HG02642 (cell line): ENCODE measurements at regions not wholly inside any gene's neighbourhood (a gene's known extent, or its start where the extent isn't known, plus 50 kb on each side); places are given as distances from the start of the nearest gene placed in this dataset.

Source experiments
- ATAC-seq: cut with Tn5 transposase; IDR thresholded peaks from one replicate; pipeline ENCODE4 v1.9.1; 2021; ENCODE audit warnings: mild to moderate bottlenecking; ENCODE audit not compliant: unreplicated experiment, poor library complexity

DNA sequence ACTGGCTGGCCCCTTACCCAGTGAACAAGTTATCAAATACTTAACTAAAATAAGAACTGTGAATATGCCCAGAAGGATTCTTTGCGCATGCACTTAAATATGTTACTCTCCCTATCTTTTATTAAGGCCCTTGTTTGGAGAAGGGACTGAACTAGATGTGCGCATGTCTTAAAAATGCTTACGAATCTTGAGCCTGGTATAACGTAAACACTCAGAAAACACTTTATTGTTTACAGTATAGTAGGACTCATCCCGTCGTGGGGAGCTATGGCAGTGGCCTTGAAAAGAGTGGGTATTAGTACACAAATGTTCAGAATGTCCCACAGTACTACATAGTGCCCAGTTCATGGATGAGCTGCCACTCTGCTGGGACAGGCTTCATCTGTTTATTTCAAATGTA is 75.9 kb upstream of the MAP4K3 start:
- ATAC-seq, result no peak

DNA sequence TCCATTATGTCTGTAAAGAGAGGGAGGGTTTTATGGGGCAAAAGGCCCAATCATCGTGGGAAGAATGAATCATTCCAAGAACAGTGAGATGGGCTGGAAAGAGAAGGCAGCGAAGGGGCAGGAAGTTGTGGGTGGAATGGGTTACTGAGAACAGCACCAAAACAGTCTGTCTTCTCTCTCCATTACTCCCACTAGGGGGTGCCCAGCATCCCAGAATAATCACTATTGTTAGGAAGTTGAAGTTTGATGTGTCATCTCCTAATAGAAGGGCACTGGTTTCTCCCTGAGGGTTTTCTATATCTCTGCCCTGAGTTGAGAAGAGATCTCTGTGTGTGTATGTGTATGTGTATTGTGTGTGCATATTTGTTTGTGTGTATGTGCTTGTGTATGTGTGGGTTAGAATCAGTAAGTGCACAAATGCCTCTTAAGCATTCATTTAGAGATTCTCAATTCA is 76.6 kb upstream of the MAP4K3 start:
- peak; percentile 88 for ATAC-seq

- ATAC-seq, result no peak
Observed at GRCh38 chr2:39514825-39515224, 77.7 kb upstream of the MAP4K3 start.

DNA sequence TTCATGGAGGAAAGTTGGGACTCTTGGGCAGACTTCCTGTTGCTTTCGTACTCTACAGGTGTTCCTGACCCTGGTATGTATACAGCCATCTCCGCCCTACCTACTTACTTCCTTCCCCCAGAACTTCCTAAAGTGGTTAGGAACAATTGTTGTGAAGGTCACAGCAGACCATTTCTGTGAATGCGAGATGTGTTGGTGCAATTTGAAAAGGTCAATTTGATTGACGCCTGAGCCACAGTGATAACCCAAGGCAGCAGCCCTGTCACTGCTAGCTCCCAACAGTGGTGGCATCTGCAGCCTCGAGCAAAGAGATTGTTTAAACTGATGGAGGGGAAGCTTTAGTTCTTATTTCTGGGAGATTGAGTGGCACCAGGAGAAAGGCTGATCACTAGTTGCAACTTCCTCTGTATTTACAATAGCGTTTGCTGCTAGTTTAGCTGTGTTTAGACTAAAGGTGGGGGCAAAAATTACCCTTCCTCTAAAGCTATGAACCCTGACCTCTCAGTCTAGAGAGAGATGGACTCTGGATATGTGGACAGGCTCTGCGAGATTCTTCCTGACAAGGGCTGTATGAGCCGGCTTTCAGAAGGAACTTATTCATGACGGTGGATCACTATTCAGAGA is 78.3 kb upstream of the MAP4K3 start:
- no peak for ATAC-seq

DNA sequence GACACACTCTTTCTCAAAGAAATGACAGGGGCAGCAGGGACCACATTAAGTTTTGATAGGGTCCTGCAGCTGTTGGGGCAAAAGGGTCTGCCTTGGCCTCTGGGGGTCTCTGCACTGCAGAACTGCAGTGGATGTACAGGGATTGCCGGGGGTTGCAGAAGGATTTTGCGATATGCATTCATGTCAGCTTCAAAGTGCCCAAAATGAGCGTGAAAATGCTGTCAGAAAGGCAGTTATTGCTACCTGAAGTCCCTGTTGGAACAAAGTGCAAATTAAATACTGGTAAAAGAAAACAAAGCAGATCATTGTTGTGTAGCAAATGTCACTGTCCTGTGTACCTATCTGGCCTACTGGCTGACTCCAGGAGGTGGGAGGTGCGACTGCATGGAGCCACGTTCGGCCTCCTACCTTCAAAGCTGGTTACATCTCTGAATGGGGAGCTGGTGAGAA is 78.8 kb upstream of the MAP4K3 start:
- ATAC-seq, result no peak

DNA sequence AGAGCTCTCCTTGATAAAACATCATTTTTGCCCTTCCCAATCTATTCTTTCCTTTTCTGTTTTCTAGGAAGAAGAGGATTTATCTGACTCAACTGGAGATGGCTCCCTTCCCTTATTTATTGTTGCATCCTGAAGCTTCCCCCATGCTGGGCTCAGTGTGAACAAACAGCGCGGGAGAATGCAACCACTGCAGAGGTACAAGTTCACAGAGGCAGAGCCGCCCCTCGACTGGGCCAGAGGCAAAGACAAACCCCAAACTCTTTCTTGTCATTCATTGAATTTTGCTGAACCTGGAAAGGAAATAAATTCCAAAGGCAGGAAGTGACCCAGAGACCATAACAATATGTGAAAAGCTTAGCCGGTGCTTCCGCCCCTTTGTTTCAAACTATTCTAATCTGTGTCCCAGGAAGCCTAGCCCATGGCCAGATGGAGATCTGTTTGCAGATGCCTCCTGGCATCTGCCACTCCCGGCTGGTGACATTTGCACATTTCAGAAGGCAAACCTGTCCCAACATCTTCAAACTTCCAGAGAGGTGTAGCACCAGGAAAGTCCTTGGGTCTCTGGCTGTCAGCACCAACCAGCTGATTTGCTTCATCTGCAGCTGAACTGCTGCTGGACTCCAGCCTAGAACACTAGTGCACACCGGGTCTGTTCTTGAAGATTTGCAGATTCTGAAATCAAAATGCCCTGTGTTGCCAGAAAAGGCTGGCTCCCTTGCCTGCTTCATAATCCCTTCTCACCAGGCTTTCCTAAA is 79.4 kb upstream of the MAP4K3 start:
- no peak for ATAC-seq

- no peak for ATAC-seq
Observed at GRCh38 chr2:39517102-39517436, 80.0 kb upstream of the MAP4K3 start.

- no peak for ATAC-seq
Observed at GRCh38 chr2:39517622-39518021, 80.5 kb upstream of the MAP4K3 start.

GRCh38 chr2:39519886-39520285 is 82.8 kb upstream of the MAP4K3 start:
- ATAC-seq, result no peak

DNA sequence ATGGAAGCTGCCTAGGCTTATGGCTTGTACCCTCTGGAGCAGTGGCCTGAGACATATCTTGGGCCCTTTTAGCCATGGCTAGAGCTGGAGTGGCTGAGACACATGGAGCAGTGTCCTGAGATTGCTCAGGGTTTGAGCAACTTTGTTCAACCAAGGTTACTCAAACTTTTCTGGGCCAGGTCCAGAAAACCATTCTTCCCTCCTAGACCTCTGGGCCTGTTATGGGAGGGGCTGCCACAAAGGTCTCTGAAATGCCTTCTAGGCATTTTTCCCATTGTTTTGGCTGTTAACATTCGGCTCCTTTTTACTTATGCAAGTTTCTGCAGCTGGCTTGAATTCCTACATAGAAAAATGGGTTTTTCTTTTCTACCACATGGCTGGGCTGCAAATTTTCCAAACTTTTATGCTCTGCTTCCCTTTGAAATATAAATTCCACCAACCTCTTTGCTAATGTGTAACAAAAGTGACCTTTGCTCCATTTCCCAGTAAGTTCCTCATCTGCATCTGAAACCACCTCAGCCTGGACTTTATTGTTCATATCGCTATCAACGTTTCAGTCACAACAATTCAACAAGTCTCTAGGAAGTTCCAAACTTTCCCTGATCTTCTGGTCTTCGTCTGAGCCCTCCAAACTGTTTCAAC is 84.9 kb upstream of the MAP4K3 start:
- no peak for ATAC-seq

GRCh38 chr2:39522518-39522877 is 85.4 kb upstream of the MAP4K3 start:
- ATAC-seq, result no peak

- ATAC-seq, result no peak
Observed at GRCh38 chr2:39523308-39524044, 86.4 kb upstream of the MAP4K3 start.

- no peak for ATAC-seq
Observed at GRCh38 chr2:39524061-39524460, 87.0 kb upstream of the MAP4K3 start.

DNA sequence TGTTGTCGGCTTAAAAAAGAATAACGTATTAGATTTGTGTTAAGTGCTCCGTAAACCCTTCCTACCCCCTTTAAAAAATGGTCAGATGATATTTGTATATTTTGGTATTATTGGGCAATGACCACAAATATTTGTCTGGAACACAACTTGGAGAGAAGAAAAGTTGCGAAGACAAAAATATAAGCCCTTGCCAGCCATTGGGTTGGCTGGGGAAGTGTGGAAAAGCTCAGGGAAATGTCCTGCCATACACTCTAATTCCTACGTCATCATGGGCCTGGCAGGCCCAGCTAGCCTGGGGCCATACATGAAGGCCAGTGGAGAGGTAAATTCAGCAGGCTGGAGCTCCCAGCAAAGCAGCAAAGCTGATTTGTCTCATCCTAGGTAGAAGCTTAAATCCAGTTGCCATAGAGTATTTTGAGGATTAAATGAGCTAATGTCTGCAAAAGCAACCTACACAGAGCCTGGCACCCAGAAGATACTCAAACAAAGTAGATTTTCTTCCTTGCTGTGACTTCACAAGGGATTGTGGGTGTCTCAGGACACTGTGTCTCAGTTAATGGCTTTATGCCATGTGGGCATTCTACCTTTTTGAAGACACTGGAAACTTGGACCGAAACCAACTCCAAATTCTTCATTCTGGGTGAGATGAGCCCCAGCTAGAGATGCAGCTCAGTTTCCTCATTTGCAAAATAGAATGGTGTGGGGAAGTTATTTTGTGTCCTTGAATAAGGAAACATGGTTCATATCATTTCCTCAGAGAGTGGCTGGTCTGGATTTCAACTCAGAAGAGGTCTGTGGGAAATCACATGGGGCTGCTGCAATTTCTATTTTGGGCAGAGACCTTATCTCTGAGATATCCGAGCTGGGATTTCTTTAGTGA is 87.9 kb upstream of the MAP4K3 start:
- ATAC-seq, result no peak

DNA sequence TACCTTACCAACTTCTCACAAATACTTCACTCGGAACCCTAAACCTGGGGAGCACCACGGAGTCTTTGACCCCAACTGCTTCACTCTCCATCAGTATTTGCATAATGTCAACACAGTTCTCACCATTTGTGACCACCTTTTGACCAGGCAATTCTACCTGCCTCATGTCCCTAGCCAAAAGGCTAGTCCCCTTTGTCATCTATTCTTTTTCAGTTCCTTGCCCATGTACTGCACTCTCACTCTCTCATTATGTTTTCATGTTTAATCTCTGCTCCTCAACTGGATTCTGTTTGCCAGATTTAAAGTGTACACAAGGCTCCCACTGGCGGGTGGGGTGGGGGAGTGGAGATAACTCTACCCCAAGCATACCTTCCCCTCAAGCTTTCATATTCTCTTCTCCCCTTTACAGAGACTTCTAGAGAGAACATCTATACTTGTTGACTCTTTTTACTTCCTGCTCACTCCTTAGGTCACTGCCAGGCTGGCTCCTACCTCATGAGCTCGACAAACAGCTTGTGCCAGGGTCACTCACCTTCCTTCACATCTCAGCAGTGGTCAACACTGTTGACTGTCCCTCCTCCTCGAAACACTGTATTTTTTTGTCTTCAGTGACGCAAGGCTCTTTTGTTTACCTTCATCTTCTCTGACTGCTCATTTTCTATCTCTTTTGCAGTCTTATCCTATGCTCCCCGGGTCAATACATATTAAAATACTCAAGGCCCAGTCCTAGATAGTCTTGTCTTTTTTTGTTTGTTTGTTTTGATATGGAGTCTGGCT is 88.7 kb upstream of the MAP4K3 start:
- no peak for ATAC-seq

- ATAC-seq, result no peak
Observed at GRCh38 chr2:39528701-39529100, 91.6 kb upstream of the MAP4K3 start.

DNA sequence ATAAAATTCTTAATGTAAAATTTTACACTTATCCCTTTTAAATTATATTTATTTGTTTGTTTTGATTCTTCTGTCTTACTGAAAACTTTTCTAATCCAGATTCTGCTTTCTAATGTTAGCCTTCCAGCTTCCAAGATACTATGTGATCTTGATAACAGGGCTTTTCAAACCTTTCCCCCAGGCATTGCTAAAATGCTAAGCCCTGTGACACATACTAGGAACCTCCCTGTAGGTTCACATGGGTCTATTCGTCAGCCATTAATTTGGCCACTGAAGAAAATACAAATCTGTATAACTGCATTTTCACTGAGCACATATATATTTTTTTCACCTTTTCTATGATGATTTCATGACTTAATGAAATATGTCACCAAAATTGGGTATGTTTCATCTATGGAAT is 92.8 kb upstream of the MAP4K3 start:
- no peak for ATAC-seq

GRCh38 chr2:39530411-39530866 is 93.4 kb upstream of the MAP4K3 start:
- ATAC-seq, result no peak

GRCh38 chr2:39531220-39531777 is 94.2 kb upstream of the MAP4K3 start:
- no peak for ATAC-seq
